MM.1S (cell line): ENCODE measurements at regions not wholly inside any gene's neighbourhood (a gene's known extent, or its start where the extent isn't known, plus 50 kb on each side); places are given as distances from the start of the nearest gene placed in this dataset.

Source experiments
- EZH2 ChIP-seq: fragments of 300-600 bp; sonication (generic); optimal IDR thresholded peaks from 2 replicates; pipeline ENCODE3; 2017; ENCODE audit warnings: low read depth, mild to moderate bottlenecking, antibody characterized with exemption, low read length, mixed read lengths
- TF ChIP-seq, protein P1 (sequence below): fragments of 300-600 bp; sonication (generic); IDR thresholded peaks from 2 replicates; pipeline ENCODE4 v1.5.1; 2016; ENCODE audit warnings: antibody characterized with exemption, low read length, mixed read lengths

DNA sequence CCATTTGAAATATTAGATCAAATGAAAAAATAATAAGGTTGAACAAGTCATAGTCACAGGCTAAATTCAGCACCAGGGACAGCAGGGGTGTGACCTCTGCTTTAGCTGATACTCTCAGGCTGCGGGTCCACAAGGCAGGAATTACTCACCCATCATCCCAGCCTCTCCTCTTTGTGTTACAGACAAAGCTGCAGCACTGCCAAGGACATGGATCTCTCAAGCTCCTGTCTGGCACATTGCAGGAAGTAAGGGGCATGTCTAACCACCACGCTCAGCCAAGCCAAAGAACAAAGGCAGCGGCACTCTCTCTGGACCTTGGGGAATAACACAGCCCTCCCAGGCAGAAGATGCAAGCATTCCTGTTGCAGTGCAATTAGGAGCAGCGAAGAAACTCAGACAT lies 783.8 kb downstream of the VRK1 start:
- TF ChIP-seq, protein P1, sequence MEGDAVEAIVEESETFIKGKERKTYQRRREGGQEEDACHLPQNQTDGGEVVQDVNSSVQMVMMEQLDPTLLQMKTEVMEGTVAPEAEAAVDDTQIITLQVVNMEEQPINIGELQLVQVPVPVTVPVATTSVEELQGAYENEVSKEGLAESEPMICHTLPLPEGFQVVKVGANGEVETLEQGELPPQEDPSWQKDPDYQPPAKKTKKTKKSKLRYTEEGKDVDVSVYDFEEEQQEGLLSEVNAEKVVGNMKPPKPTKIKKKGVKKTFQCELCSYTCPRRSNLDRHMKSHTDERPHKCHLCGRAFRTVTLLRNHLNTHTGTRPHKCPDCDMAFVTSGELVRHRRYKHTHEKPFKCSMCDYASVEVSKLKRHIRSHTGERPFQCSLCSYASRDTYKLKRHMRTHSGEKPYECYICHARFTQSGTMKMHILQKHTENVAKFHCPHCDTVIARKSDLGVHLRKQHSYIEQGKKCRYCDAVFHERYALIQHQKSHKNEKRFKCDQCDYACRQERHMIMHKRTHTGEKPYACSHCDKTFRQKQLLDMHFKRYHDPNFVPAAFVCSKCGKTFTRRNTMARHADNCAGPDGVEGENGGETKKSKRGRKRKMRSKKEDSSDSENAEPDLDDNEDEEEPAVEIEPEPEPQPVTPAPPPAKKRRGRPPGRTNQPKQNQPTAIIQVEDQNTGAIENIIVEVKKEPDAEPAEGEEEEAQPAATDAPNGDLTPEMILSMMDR, result no peak
- no peak for TF ChIP-seq EZH2
